Activated B cell treated with CpG ODN at 0.5 μM for 24 hours (primary cell): ENCODE measurements at regions not wholly inside any gene's neighbourhood (a gene's known extent, or its start where the extent isn't known, plus 50 kb on each side); places are given as distances from the start of the nearest gene placed in this dataset.

Experiments
- ATAC-seq: fragments of 200-7000 bp; cut with Tn5 transposase; one replicate; pipeline ENCODE4 v1.10.0; 2021; ENCODE audit warnings: low read depth, mild to moderate bottlenecking, moderate library complexity
- CTCF ChIA-PET: fragments of 350-600 bp; sonication (Branson Sonifier 250); formaldehyde crosslinking; loops from one replicate; lab custom pipeline; 2021; ENCODE audit warnings: antibody characterized with exemption; lab: Charles Lee
- POLR2A ChIA-PET: fragments of 350-600 bp; sonication (Branson Sonifier 250); formaldehyde crosslinking; loops from one replicate; lab custom pipeline; 2021; ENCODE audit warnings: antibody characterized with exemption; lab: Charles Lee
- DNase-seq: peaks from one replicate; pipeline ENCODE4 v3.0.0; 2022
- H3K27ac Mint-ChIP-seq: one replicate; pipeline ENCODE4 v1.8.0; 2020; ENCODE audit warnings: mixed read lengths
- H3K27me3 Mint-ChIP-seq: one replicate; pipeline ENCODE4 v1.8.0; 2021; ENCODE audit warnings: mixed read lengths
- H3K36me3 Mint-ChIP-seq: one replicate; pipeline ENCODE4 v1.8.0; 2021; ENCODE audit warnings: low read depth, mixed read lengths
- H3K4me1 Mint-ChIP-seq: one replicate; pipeline ENCODE4 v1.8.0; 2021; ENCODE audit warnings: mixed read lengths
- H3K4me3 Mint-ChIP-seq: one replicate; pipeline ENCODE4 v1.8.0; 2020; ENCODE audit warnings: mild to moderate bottlenecking, mixed read lengths
- H3K9me3 Mint-ChIP-seq: one replicate; pipeline ENCODE4 v1.8.0; 2020; ENCODE audit warnings: mixed read lengths
- CTCF ChIP-seq: fragments of 200-600 bp; IDR thresholded peaks from one replicate; pipeline ENCODE4 v1.8.0; 2022; ENCODE audit warnings: antibody characterized with exemption, mild to moderate bottlenecking
- intact Hi-C: fragments of 100-400 bp; cut with micrococcal nuclease; formaldehyde crosslinking; loops from one replicate; pipeline ENCODE4 v1.15.1; 2024

GRCh38 chr7:125847692-125848091 lies 918.1 kb upstream of the POT1 start:
- no peak for TF ChIP-seq CTCF
- ChIA-PET POLR2A (no interaction called here), CTCF (no interaction called here)
- H3K9me3 Mint-ChIP-seq = peaks cover 13% of the 10 kb centered on the region
- no peaks in the 10 kb centered on the region for H3K27me3 Mint-ChIP-seq
- H3K4me1 Mint-ChIP-seq = no peaks in the 10 kb centered on the region
- H3K4me3 Mint-ChIP-seq = no peak overlapping the region
- no peak overlapping the region for H3K27ac Mint-ChIP-seq
- H3K36me3 Mint-ChIP-seq = no peaks in the 10 kb centered on the region
- ATAC-seq = no peak
- DNase-seq = no peak
- intact Hi-C loops = no loop called here

GRCh38 chr7:125847055-125847454 lies 917.4 kb upstream of the POT1 start:
- DNase-seq (no peak), ATAC-seq (no peak)
- Mint-ChIP-seq H3K4me3 (no peak overlapping the region), H3K27me3 (no peaks in the 10 kb centered on the region), H3K27ac (no peak overlapping the region), H3K9me3 (peaks cover 13% of the 10 kb centered on the region), H3K36me3 (no peaks in the 10 kb centered on the region), H3K4me1 (no peaks in the 10 kb centered on the region)
- no peak for TF ChIP-seq CTCF
- intact Hi-C loops = no loop called here
- ChIA-PET POLR2A (no interaction called here), CTCF (no interaction called here)

GRCh38 chr7:125845686-125846085 lies 916.1 kb upstream of the POT1 start:
- no peaks in the 10 kb centered on the region for H3K27me3 Mint-ChIP-seq
- POLR2A ChIA-PET = no interaction called here
- TF ChIP-seq CTCF = no peak

GRCh38 chr7:125834421-125834820 lies 904.8 kb upstream of the POT1 start:
- Mint-ChIP-seq H3K27ac (no peak overlapping the region), H3K27me3 (no peaks in the 10 kb centered on the region), H3K4me3 (no peak overlapping the region), H3K4me1 (no peaks in the 10 kb centered on the region), H3K9me3 (peaks cover 13% of the 10 kb centered on the region), H3K36me3 (no peaks in the 10 kb centered on the region)
- ChIA-PET CTCF (no interaction called here), POLR2A (no interaction called here)
- ATAC-seq (no peak), DNase-seq (no peak)
- intact Hi-C loops = no loop called here
- TF ChIP-seq CTCF = no peak

More at GRCh38 chr7:125845686-125846085, 916.1 kb upstream of the POT1 start:
- DNase-seq = no peak
- ATAC-seq = no peak
- Mint-ChIP-seq H3K9me3 (peaks cover 13% of the 10 kb centered on the region), H3K27ac (no peak overlapping the region), H3K36me3 (no peaks in the 10 kb centered on the region), H3K4me1 (no peaks in the 10 kb centered on the region), H3K4me3 (no peak overlapping the region)
- CTCF ChIA-PET = no interaction called here
- intact Hi-C loops = no loop called here

- Mint-ChIP-seq H3K27ac (no peak overlapping the region), H3K4me1 (no peaks in the 10 kb centered on the region), H3K36me3 (no peaks in the 10 kb centered on the region), H3K9me3 (peaks cover 15% of the 10 kb centered on the region), H3K4me3 (no peak overlapping the region), H3K27me3 (no peaks in the 10 kb centered on the region)
- ChIA-PET POLR2A (no interaction called here), CTCF (no interaction called here)
- no peak for DNase-seq
- no peak for ATAC-seq
- intact Hi-C loops = no loop called here
- TF ChIP-seq CTCF = no peak
Measured at GRCh38 chr7:125833839-125834238, 904.2 kb upstream of the POT1 start.
